ENCODE measurements at regions not wholly inside any gene's neighbourhood (a gene's known extent, or its start where the extent isn't known, plus 50 kb on each side); places are given as distances from the start of the nearest gene placed in this dataset.
A peak's percentile ranks its signal among the peaks of the same experiment; 100 is the strongest.

DNA sequence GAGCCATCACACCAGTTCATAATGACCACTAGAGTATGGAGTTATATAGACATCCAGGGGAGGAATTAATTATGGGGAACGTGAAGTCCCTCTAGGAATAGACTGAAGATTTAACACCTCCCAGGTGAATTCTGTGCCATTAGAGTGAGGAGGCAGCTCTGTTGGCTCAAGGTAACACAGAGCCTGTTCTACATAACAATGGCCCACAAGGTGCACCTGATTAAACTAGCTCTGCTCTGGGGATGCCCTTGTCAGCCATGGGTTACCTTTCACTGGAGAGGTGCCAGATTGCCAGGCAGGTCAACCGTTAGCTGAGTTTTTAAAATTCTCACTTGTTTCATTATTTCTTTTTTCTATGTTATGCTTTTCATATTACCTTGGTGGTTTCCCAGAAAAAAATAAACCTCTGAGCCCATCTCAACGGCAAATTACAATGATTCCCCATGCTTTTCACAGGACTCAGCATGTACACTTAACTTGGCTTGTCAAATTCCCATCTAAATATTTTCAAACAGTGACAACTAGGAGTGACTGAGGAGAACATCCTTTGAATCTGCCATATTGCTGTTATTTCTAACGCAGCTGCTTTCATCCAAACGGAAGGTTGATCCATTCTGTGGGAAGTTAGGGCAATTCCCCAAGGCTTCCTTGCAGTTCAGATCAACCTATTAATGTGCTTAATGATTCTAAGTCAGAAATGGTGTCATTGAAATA is 512.9 kb downstream of the MCTP2 start:
- no peak for DNase-seq (ENCODE audit: low read depth in 4 of 4, low spot score in 3 of 4)

DNA sequence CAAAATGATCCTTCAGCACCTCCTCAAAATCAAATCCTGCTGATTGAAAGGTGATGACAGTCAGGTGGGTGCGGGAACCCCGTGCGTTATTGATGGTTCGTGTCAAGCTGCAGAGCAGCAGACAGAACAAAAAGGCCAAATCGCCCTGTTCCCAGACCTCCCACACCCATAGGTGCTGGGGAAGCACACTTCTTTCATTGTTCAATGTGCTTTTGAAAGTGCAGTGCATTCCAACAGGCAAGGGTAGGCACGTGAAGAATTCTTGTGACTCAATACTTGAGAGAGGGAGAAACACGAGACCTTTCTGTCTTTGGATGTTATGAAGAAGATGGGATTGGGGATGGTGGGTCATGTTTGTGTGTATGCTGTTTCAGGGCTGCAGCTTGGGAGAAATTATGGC is 514.0 kb downstream of the MCTP2 start:
- no peak for DNase-seq (ENCODE audit: low read depth in 4 of 4, low spot score in 3 of 4)

DNA sequence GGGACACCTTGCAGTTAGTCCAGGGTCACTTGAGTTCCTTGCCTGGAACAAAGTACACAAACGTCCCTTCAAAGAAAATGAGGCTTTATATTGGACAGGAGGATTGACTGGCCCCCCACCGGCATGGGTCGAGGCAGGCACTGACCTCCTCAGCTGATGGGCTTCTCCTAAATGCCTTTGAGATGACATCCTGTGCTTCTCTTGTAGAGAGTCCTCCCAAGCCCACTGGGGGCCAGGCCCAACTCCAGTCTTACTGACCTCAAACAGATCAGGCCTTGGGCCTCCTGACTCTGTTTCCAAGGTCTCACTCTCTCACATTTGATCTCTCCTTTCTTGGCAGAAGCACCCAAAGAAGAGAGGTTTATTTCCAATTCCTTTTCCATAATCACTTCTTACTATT is 516.1 kb downstream of the MCTP2 start:
- DNase-seq (ENCODE audit: low read depth in 4 of 4, low spot score in 3 of 4), result no peak

DNA sequence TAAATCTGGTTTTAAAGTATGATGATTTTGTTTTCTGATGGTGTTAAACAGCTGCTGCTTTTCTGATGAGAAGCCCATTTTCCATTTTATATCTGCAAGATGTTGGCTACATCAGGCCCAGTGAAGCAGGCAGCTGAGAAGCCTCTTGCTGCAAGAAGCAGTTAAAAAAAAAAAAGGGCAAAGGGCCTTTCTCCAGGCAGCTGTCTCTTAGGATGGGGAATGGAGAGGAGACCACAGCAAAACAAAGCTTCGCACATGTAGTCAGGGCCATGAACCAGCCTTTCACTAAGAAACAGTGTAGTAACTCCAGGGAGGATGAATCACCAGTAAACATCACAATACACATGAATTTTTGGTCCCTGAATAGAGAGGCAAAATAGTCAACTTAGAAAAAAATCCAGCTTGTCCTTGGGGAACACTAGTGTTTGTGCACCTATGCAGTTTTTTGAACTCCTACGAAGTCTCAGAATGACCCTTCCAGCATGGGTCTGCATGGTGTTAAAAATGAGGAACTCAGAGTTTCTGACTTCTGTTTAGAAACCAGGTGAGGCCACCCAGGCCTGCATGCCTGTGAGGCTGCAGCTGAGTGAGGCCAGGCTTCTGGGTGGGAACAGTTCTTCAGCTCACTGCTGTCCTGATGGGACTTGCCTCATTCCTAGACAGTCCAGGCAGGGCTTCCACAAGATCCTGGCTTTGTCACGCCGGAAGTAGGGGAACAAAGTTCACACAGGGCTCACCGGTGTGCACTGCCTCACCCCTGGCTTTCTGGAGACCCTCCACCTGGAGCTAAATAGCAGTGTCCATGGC is 518.7 kb downstream of the MCTP2 start:
- peak in 2 of 4 donors; percentile 27 to 38 for DNase-seq (ENCODE audit: low read depth in 4 of 4, low spot score in 3 of 4)

DNA sequence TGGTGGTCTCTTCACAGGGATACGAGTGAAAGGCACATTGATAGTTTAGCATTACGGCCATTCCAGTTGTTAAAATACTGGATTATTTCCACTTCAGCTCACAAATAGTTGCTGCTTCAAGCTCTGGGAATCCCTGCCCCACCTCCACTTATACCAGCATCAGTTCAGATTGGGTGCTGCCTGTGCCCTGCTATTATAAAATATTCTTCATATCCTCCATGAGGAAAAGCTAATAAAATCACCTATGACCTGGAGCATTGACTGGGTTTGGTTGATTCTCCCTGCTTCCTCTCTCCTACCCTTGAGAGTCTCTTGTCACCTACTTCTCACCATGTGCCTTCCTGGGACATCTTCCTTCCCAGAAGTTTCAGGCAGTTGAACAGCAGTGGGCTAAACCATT is 529.0 kb downstream of the MCTP2 start:
- no peak for DNase-seq (ENCODE audit: low read depth in 4 of 4, low spot score in 3 of 4)

GRCh38 chr15:94761574-94761973 is 530.2 kb downstream of the MCTP2 start:
- no peak for DNase-seq (ENCODE audit: low read depth in 4 of 4, low spot score in 3 of 4)

- no peak for DNase-seq (ENCODE audit: low read depth in 4 of 4, low spot score in 3 of 4)
Observed at GRCh38 chr15:94769089-94769488, 537.7 kb downstream of the MCTP2 start.

GRCh38 chr15:94770199-94770598 is 538.8 kb downstream of the MCTP2 start:
- no peak for DNase-seq (ENCODE audit: low read depth in 4 of 4, low spot score in 3 of 4)

- no peak for DNase-seq (ENCODE audit: low read depth in 4 of 4, low spot score in 3 of 4)
Observed at GRCh38 chr15:94777037-94777436, 545.7 kb downstream of the MCTP2 start.

DNA sequence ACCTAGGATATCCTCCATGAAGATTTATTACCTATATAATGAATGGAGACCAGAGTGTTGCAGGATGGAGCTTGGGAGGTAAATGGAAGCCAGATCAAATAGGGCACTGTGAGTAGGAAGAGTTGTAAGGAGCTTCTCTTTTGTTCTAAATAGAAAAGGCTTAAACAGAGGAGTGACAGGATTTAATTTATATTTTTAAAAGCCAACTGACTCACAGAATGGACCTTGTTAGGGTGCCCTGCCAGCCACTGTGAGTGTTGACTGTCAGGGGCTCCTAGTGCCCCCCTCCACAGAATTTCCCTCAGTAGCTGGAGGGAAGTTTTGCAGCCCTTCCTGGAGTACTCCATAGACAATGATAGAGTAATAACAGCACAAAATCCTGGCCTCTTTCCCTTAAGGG is 547.5 kb downstream of the MCTP2 start:
- DNase-seq (ENCODE audit: low read depth in 4 of 4, low spot score in 3 of 4), result no peak

DNA sequence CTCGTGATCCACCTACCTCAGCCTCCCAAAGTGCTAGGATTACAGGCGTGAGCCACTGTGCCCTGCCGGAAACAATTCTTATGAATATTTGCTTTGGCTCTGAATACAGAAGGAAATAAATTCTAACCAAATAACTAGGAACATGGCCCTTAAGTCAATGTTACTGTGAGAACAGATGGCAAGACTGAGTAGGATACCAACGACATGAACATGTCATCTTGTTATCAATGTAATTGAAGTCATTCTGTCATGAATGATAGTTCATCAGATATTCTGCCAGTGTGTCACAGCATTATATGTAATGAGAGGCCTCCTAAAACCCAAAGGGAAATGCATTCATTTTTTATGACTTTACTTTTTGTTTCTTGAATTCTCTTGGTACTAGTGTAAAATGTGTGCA is 548.8 kb downstream of the MCTP2 start:
- no peak for DNase-seq (ENCODE audit: low read depth in 4 of 4, low spot score in 3 of 4)

- DNase-seq (ENCODE audit: low read depth in 4 of 4, low spot score in 3 of 4), result no peak
Observed at GRCh38 chr15:94785091-94785490, 553.7 kb downstream of the MCTP2 start.

- DNase-seq (ENCODE audit: low read depth in 4 of 4, low spot score in 3 of 4), result no peak
Observed at GRCh38 chr15:94791008-94791407, 559.6 kb downstream of the MCTP2 start.

DNA sequence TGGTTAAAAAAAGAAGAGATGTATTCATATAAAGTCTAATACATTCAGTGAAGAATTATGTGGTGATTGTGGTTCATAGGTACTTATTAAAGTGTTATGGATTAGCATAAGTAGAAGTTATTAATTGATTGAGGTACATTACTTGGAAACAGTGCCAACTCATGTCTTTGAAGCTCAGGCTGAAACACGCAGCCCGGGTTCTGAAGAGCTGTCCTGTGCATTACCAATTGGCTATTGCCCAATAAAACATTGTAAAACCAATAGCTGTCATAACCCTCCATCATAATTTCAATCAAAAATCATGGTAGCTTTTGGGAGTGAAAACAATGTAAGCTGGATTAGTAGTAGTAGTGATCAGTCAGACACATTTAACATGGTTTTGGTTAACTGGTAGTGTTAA is 560.1 kb downstream of the MCTP2 start:
- DNase-seq (ENCODE audit: low read depth in 4 of 4, low spot score in 3 of 4), result no peak

GRCh38 chr15:94792196-94792595 is 560.8 kb downstream of the MCTP2 start:
- no peak for DNase-seq (ENCODE audit: low read depth in 4 of 4, low spot score in 3 of 4)

GRCh38 chr15:94793207-94793606 is 561.8 kb downstream of the MCTP2 start:
- DNase-seq (ENCODE audit: low read depth in 4 of 4, low spot score in 3 of 4), result no peak

- no peak for DNase-seq (ENCODE audit: low read depth in 4 of 4, low spot score in 3 of 4)
Observed at GRCh38 chr15:94793641-94794040, 562.3 kb downstream of the MCTP2 start.

DNA sequence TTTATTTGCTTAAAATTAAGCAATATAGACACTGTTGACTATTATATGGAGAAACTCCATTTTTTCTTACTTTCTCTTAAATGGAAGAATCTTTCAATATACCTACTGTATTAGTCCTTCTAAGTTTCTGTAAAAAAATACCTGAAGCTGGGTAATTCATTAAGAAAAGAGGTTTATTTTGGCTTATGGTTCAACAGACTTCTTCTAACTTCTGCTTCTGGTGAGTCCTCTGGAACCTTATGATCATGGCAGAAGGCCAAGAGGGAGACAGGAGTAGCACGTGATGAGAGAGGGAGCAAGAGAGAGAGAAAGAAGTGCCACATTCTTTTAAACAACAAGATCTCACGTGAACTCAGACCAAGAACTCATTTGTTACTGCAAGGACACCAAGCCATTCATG is 573.3 kb downstream of the MCTP2 start:
- no peak for DNase-seq (ENCODE audit: low read depth in 4 of 4, low spot score in 3 of 4)

GRCh38 chr15:94815110-94815731 is 583.9 kb downstream of the MCTP2 start:
- no peak for DNase-seq (ENCODE audit: low read depth in 4 of 4, low spot score in 3 of 4)

DNA sequence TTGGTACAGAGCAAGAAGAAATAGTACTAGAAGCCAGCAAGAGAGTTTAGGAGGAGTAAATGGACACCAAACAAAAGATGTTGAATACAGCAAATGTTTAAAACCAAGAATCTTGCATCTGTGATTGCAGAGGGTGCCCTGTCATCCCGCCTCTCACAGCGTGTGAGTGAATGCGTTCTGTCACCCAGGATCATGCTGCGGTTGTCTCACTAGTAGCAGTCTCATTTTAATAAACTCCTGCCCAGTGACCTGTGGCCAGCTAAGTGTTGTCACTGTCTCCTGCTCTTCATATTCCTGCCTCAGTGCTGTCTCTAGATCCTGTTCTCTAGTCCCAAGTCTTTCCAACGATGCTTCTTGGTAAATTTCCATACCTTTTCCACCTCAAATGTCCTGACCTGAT is 584.6 kb downstream of the MCTP2 start:
- DNase-seq (ENCODE audit: low read depth in 4 of 4, low spot score in 3 of 4), result no peak
